Transverse colon (tissue), 4 donors: ENCODE measurements at regions not wholly inside any gene's neighbourhood (a gene's known extent, or its start where the extent isn't known, plus 50 kb on each side); places are given as distances from the start of the nearest gene placed in this dataset.

ENCODE experiments used
- EP300 ChIP-seq: sonication (generic); formaldehyde crosslinking; IDR thresholded peaks from one replicate; pipeline ENCODE4 v1.6.1; 2017; ENCODE audit warnings: antibody characterized with exemption, low read depth
- POLR2A ChIP-seq: fragments of 450-650 bp; IDR thresholded peaks from one replicate; pipeline ENCODE4 v1.6.1; 2016; ENCODE audit warnings: antibody characterized with exemption, mild to moderate bottlenecking, moderate library complexity
- POLR2AphosphoS5 ChIP-seq, 3 donors: sonication (generic); formaldehyde crosslinking; IDR thresholded peaks; one replicate each; pipeline ENCODE4 v1.6.1; 2016; ENCODE audit warnings: antibody characterized with exemption in 3 of 3
- TF ChIP-seq, protein P1 (sequence below), 5 experiments: fragments of 200-600 bp in 3 of 5; fragments of 450-650 bp in 2 of 5; sonication (generic) in 3 of 5; IDR thresholded peaks; 1 replicate in 2 of 5; 2 replicates in 3 of 5; pipeline ENCODE4 v1.5.1; 2016 to 2017; ENCODE audit warnings: antibody characterized with exemption in 5 of 5, inconsistent platforms in 3 of 5, mild to moderate bottlenecking in 2 of 5, moderate library complexity in 1 of 5

DNA sequence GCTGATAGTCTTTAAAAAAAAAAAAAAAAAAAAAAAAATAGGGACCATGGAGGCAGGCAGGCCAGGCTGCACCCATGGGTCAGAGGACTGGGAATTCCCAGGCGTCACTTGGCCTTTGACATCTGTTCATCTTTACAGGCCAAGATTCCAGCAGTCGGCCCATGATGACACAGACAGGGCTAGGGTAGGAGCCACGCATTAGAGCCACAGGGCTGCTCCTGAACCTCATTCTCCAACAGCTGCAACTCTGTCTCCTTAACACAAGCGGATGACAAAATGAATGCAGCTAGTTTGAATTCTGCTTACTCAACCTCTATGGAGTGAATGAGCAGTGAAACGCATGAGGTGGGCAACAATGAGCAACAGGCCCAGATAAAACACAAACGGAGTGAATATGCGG, 126.4 kb downstream of the LY86 start:
- no peak for TF ChIP-seq POLR2A
- TF ChIP-seq, protein P1, sequence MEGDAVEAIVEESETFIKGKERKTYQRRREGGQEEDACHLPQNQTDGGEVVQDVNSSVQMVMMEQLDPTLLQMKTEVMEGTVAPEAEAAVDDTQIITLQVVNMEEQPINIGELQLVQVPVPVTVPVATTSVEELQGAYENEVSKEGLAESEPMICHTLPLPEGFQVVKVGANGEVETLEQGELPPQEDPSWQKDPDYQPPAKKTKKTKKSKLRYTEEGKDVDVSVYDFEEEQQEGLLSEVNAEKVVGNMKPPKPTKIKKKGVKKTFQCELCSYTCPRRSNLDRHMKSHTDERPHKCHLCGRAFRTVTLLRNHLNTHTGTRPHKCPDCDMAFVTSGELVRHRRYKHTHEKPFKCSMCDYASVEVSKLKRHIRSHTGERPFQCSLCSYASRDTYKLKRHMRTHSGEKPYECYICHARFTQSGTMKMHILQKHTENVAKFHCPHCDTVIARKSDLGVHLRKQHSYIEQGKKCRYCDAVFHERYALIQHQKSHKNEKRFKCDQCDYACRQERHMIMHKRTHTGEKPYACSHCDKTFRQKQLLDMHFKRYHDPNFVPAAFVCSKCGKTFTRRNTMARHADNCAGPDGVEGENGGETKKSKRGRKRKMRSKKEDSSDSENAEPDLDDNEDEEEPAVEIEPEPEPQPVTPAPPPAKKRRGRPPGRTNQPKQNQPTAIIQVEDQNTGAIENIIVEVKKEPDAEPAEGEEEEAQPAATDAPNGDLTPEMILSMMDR (IDR thresholded peaks at IDR 0.05), result no peak
- no peak for TF ChIP-seq EP300
- no peak for TF ChIP-seq POLR2AphosphoS5 (IDR thresholded peaks at IDR 0.05)
